ENCODE measurements at regions not wholly inside any gene's neighbourhood (a gene's known extent, or its start where the extent isn't known, plus 50 kb on each side); places are given as distances from the start of the nearest gene placed in this dataset.

GRCh38 chr5:61622156-61622555, 290.1 kb downstream of the ZSWIM6 start:
- DNase-seq (ENCODE audit: low read depth) = no peak

- DNase-seq (ENCODE audit: low read depth) = no peak
Measured at GRCh38 chr5:61623401-61624069, 291.5 kb downstream of the ZSWIM6 start.

GRCh38 chr5:61624553-61625136, 292.6 kb downstream of the ZSWIM6 start:
- DNase-seq (ENCODE audit: low read depth) = no peak

GRCh38 chr5:61625137-61625561, 293.1 kb downstream of the ZSWIM6 start:
- no peak for DNase-seq (ENCODE audit: low read depth)

- DNase-seq (ENCODE audit: low read depth) = no peak
Measured at GRCh38 chr5:61625681-61626621, 293.9 kb downstream of the ZSWIM6 start.

- DNase-seq (ENCODE audit: low read depth) = no peak
Measured at GRCh38 chr5:61626639-61627282, 294.7 kb downstream of the ZSWIM6 start.

- no peak for DNase-seq (ENCODE audit: low read depth)
Measured at GRCh38 chr5:61627531-61627930, 295.5 kb downstream of the ZSWIM6 start.

GRCh38 chr5:61630908-61631307, 298.9 kb downstream of the ZSWIM6 start:
- DNase-seq (ENCODE audit: low read depth) = no peak

- DNase-seq (ENCODE audit: low read depth) = no peak
Measured at GRCh38 chr5:61631438-61631941, 299.4 kb downstream of the ZSWIM6 start.

GRCh38 chr5:61632064-61632463, 300.0 kb downstream of the ZSWIM6 start:
- no peak for DNase-seq (ENCODE audit: low read depth)

- no peak for DNase-seq (ENCODE audit: low read depth)
Measured at GRCh38 chr5:61635271-61635670, 303.2 kb downstream of the ZSWIM6 start.

GRCh38 chr5:61637566-61637965, 305.5 kb downstream of the ZSWIM6 start:
- DNase-seq (ENCODE audit: low read depth) = no peak

- no peak for DNase-seq (ENCODE audit: low read depth)
Measured at GRCh38 chr5:61638476-61638875, 306.4 kb downstream of the ZSWIM6 start.

- no peak for DNase-seq (ENCODE audit: low read depth)
Measured at GRCh38 chr5:61640179-61641021, 308.3 kb downstream of the ZSWIM6 start.

GRCh38 chr5:61641748-61642565, 309.9 kb downstream of the ZSWIM6 start:
- no peak for DNase-seq (ENCODE audit: low read depth)

- DNase-seq (ENCODE audit: low read depth) = no peak
Measured at GRCh38 chr5:61647672-61648071, 315.6 kb downstream of the ZSWIM6 start.

- DNase-seq (ENCODE audit: low read depth) = no peak
Measured at GRCh38 chr5:61649231-61649630, 317.2 kb downstream of the ZSWIM6 start.

GRCh38 chr5:61649971-61650370, 317.9 kb downstream of the ZSWIM6 start:
- no peak for DNase-seq (ENCODE audit: low read depth)

- DNase-seq (ENCODE audit: low read depth) = no peak
Measured at GRCh38 chr5:61650661-61651060, 318.6 kb downstream of the ZSWIM6 start.

- DNase-seq (ENCODE audit: low read depth) = no peak
Measured at GRCh38 chr5:61651195-61651594, 319.1 kb downstream of the ZSWIM6 start.

Measured in GM04503 (cell line).